ENCODE measurements at regions not wholly inside any gene's neighbourhood (a gene's known extent, or its start where the extent isn't known, plus 50 kb on each side); places are given as distances from the start of the nearest gene placed in this dataset.

DNA sequence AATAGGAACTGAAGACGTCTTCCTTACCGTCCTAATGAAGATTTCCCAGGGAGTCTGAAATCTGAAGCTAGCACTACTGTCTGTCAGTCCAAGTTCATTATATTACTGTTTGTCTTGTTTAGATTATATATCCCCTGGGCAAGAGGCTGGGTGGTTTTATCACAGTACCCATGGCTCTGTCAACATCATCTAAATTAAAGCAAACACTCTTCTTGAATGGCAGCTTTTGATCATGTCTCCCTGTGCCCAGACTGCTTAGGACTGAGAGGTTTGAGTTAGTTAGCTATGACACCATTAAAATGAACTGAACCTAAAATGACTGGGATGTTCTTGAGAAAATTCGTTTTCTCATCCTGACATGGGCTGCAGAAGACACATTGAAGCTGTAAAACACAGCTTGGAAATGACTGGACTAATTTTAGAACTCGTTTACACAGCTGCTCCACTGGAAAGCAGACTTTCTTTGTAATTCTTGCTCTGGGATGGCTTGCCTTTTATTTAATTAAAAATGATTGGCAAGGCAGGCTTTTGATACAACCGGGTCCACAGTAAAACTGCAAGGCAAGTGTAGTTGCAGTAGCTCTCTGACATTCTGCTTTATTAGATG is 243.5 kb downstream of the MFSD1 start (continued):
- TF ChIP-seq, protein P1, sequence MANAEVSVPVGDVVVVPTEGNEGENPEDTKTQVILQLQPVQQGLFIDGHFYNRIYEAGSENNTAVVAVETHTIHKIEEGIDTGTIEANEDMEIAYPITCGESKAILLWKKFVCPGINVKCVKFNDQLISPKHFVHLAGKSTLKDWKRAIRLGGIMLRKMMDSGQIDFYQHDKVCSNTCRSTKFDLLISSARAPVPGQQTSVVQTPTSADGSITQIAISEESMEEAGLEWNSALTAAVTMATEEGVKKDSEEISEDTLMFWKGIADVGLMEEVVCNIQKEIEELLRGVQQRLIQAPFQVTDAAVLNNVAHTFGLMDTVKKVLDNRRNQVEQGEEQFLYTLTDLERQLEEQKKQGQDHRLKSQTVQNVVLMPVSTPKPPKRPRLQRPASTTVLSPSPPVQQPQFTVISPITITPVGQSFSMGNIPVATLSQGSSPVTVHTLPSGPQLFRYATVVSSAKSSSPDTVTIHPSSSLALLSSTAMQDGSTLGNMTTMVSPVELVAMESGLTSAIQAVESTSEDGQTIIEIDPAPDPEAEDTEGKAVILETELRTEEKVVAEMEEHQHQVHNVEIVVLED (CRISPR knock-in tag; IDR thresholded peaks at IDR 0.05): no peak
- TF ChIP-seq, protein P2, sequence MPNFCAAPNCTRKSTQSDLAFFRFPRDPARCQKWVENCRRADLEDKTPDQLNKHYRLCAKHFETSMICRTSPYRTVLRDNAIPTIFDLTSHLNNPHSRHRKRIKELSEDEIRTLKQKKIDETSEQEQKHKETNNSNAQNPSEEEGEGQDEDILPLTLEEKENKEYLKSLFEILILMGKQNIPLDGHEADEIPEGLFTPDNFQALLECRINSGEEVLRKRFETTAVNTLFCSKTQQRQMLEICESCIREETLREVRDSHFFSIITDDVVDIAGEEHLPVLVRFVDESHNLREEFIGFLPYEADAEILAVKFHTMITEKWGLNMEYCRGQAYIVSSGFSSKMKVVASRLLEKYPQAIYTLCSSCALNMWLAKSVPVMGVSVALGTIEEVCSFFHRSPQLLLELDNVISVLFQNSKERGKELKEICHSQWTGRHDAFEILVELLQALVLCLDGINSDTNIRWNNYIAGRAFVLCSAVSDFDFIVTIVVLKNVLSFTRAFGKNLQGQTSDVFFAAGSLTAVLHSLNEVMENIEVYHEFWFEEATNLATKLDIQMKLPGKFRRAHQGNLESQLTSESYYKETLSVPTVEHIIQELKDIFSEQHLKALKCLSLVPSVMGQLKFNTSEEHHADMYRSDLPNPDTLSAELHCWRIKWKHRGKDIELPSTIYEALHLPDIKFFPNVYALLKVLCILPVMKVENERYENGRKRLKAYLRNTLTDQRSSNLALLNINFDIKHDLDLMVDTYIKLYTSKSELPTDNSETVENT (CRISPR knock-in tag; IDR thresholded peaks at IDR 0.05): no peak
- TF ChIP-seq, protein P3, sequence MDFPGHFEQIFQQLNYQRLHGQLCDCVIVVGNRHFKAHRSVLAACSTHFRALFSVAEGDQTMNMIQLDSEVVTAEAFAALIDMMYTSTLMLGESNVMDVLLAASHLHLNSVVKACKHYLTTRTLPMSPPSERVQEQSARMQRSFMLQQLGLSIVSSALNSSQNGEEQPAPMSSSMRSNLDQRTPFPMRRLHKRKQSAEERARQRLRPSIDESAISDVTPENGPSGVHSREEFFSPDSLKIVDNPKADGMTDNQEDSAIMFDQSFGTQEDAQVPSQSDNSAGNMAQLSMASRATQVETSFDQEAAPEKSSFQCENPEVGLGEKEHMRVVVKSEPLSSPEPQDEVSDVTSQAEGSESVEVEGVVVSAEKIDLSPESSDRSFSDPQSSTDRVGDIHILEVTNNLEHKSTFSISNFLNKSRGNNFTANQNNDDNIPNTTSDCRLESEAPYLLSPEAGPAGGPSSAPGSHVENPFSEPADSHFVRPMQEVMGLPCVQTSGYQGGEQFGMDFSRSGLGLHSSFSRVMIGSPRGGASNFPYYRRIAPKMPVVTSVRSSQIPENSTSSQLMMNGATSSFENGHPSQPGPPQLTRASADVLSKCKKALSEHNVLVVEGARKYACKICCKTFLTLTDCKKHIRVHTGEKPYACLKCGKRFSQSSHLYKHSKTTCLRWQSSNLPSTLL (IDR thresholded peaks at IDR 0.05): no peak
- no peak for TF ChIP-seq EP400 (IDR thresholded peaks at IDR 0.05)
- TF ChIP-seq, protein P4, sequence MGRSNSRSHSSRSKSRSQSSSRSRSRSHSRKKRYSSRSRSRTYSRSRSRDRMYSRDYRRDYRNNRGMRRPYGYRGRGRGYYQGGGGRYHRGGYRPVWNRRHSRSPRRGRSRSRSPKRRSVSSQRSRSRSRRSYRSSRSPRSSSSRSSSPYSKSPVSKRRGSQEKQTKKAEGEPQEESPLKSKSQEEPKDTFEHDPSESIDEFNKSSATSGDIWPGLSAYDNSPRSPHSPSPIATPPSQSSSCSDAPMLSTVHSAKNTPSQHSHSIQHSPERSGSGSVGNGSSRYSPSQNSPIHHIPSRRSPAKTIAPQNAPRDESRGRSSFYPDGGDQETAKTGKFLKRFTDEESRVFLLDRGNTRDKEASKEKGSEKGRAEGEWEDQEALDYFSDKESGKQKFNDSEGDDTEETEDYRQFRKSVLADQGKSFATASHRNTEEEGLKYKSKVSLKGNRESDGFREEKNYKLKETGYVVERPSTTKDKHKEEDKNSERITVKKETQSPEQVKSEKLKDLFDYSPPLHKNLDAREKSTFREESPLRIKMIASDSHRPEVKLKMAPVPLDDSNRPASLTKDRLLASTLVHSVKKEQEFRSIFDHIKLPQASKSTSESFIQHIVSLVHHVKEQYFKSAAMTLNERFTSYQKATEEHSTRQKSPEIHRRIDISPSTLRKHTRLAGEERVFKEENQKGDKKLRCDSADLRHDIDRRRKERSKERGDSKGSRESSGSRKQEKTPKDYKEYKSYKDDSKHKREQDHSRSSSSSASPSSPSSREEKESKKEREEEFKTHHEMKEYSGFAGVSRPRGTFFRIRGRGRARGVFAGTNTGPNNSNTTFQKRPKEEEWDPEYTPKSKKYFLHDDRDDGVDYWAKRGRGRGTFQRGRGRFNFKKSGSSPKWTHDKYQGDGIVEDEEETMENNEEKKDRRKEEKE (IDR thresholded peaks at IDR 0.05; ENCODE audit: borderline replicate concordance in 1 of 2, control insufficient read depth in 1 of 2, low read depth in 2 of 2, low read length in 1 of 2): no peak
